GM23248 (cell line): ENCODE measurements at regions not wholly inside any gene's neighbourhood (a gene's known extent, or its start where the extent isn't known, plus 50 kb on each side); places are given as distances from the start of the nearest gene placed in this dataset.

Experiments used
- EZH2 ChIP-seq: fragments of 200-600 bp; sonication (generic); IDR thresholded peaks from 2 replicates; pipeline ENCODE4 v1.6.1; 2018; ENCODE audit warnings: antibody characterized with exemption, mild to moderate bottlenecking; ENCODE audit not compliant: insufficient read depth, poor library complexity, severe bottlenecking
- EZH2phosphoT487 ChIP-seq: fragments of 200-600 bp; sonication (generic); IDR thresholded peaks from 2 replicates; pipeline ENCODE4 v1.6.1; 2018; ENCODE audit warnings: antibody characterized with exemption, moderate library complexity, mild to moderate bottlenecking, low read depth; ENCODE audit not compliant: insufficient read depth

DNA sequence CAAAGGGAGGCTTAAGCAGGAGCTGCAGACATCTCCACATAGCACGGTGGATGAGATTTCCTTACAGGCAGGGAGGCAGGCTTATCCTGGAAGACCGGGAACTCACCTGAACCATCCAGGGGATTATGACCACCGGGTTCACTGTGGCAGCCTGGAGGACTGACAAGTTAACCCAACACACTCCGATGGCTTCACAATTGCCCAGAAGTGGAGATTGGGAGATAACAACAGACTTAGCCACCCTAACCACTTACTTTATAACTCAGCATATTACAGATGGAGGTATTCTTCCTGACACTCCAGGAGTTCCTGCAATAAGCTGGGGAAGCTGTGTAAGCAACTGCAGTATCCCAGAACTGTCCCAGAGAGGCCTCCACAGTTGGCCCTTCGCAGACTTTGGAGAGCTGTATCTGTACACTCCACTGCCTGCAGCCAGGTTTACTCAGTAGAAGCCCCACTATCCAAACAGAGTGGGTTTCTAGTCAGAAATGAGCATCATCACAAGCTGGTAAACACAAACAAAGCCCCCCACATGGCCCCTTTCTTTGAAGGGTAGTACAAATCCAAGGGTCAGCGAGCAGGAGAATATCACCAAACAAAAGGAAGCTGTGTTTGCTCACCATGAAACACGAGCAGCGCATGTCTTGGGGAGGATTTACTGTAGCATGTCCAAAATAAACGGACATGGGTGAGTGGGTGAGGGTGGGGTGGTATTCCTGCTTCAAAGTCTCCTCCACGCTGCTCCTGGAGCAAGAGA, 462.2 kb downstream of the RASEF start:
- TF ChIP-seq EZH2phosphoT487 (no peak), EZH2 (no peak)
